ENCODE measurements at regions not wholly inside any gene's neighbourhood (a gene's known extent, or its start where the extent isn't known, plus 50 kb on each side); places are given as distances from the start of the nearest gene placed in this dataset.
"Not testable (repeated sequence)": the region's sequence is repeated elsewhere in the genome, so short reads cannot be mapped to it uniquely, and the experiment has no call there.

- no peaks in the 10 kb centered on the region for H3K9me3 Mint-ChIP-seq
- H3K4me3 Mint-ChIP-seq: no peak overlapping the region
- no peaks in the 10 kb centered on the region for H3K4me1 Mint-ChIP-seq
- no peaks in the 10 kb centered on the region for H3K36me3 Mint-ChIP-seq
- H3K27me3 Mint-ChIP-seq (ENCODE audit: low read depth in 3 of 3): peaks cover 0 to 5% (median 2%) of the 10 kb centered on the region in 3 donors
- H3K27ac Mint-ChIP-seq: no peak overlapping the region
- no peak for DNase-seq
Observed at GRCh38 chr20:23299673-23300050, 50.9 kb upstream of the NXT1 start.

GRCh38 chr20:23298926-23299672 is 51.5 kb upstream of the NXT1 start:
- no peaks in the 10 kb centered on the region for H3K9me3 Mint-ChIP-seq
- peaks cover 0 to 3% (median 2%) of the 10 kb centered on the region in 3 donors for H3K27me3 Mint-ChIP-seq (ENCODE audit: low read depth in 3 of 3)
- no peak overlapping the region for H3K4me3 Mint-ChIP-seq

DNA sequence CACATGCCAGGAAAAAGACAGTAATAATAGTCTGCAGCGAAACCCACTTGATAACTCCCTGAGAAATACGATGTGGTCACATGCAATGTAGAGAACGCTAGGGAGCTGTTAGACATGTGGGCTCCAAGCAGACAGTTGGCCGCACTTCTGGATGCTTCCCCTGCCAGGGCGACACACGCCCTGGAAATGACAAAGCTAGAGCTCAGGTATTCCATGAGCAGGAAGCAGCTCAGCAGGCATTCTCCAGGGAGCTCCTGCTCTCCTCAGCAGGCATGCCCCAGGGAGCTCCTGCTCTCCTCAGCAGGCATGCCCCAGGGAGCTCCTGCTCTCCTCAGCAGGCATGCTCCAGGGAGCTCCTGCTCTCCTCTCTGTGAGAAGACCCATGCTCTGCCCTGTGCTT is 52.4 kb upstream of the NXT1 start:
- Mint-ChIP-seq H3K27ac (no peak overlapping the region), H3K27me3 (ENCODE audit: low read depth in 3 of 3) (peaks cover 0 to 3% (median 2%) of the 10 kb centered on the region in 3 donors), H3K4me1 (no peaks in the 10 kb centered on the region), H3K36me3 (no peaks in the 10 kb centered on the region), H3K4me3 (no peak overlapping the region), H3K9me3 (no peaks in the 10 kb centered on the region)
- no peak for DNase-seq

More at GRCh38 chr20:23298926-23299672, 51.5 kb upstream of the NXT1 start:
- H3K27ac Mint-ChIP-seq: no peak overlapping the region
- DNase-seq: no peak
- H3K36me3 Mint-ChIP-seq: no peaks in the 10 kb centered on the region
- H3K4me1 Mint-ChIP-seq: no peaks in the 10 kb centered on the region

- Mint-ChIP-seq H3K4me1 (no peaks in the 10 kb centered on the region), H3K9me3 (no peaks in the 10 kb centered on the region), H3K36me3 (no peaks in the 10 kb centered on the region), H3K4me3 (no peak overlapping the region), H3K27ac (no peak overlapping the region), H3K27me3 (ENCODE audit: low read depth in 3 of 3) (peaks cover 0 to 2% (median 2%) of the 10 kb centered on the region in 3 donors)
- no peak for DNase-seq
Observed at GRCh38 chr20:23296841-23297701, 53.5 kb upstream of the NXT1 start.

GRCh38 chr20:23295934-23296333 is 54.7 kb upstream of the NXT1 start:
- H3K4me3 Mint-ChIP-seq: no peak overlapping the region
- H3K9me3 Mint-ChIP-seq: no peaks in the 10 kb centered on the region
- H3K4me1 Mint-ChIP-seq: no peaks in the 10 kb centered on the region
- DNase-seq: no peak
- peaks cover 0 to 5% (median 2%) of the 10 kb centered on the region in 3 donors for H3K27me3 Mint-ChIP-seq (ENCODE audit: low read depth in 3 of 3)
- no peak overlapping the region for H3K27ac Mint-ChIP-seq
- H3K36me3 Mint-ChIP-seq: no peaks in the 10 kb centered on the region

DNA sequence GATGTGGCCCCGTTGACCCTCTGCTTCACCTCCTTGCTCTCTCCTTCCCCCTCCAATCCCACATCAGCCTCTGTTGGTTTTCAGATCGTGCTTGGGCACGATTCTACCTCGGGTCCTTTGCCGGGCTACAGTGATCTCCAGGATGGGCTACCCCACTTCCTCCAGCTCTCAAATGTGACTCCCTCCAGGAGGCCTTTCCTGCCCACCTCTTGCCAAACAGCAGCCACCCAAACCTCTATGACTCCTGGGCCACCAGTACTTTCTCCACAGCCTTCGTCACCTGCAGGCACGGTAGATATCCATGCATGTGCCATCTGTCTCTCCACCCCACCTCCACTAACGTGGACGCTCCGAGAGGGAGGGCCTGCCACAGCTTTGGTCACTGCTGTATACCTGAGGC is 55.9 kb upstream of the NXT1 start:
- Mint-ChIP-seq H3K4me1 (no peaks in the 10 kb centered on the region), H3K27ac (no peak overlapping the region), H3K36me3 (no peaks in the 10 kb centered on the region), H3K9me3 (no peaks in the 10 kb centered on the region), H3K27me3 (ENCODE audit: low read depth in 3 of 3) (peaks cover 0 to 9% (median 2%) of the 10 kb centered on the region in 3 donors), H3K4me3 (no peak overlapping the region)
- DNase-seq: no peak

- DNase-seq: no peak
- Mint-ChIP-seq H3K27me3 (ENCODE audit: low read depth in 3 of 3) (peaks cover 2 to 12% (median 2%) of the 10 kb centered on the region in 3 donors), H3K36me3 (no peaks in the 10 kb centered on the region), H3K4me3 (no peak overlapping the region), H3K27ac (no peak overlapping the region), H3K9me3 (no peaks in the 10 kb centered on the region), H3K4me1 (no peaks in the 10 kb centered on the region)
Observed at GRCh38 chr20:23294166-23294565, 56.4 kb upstream of the NXT1 start.

DNA sequence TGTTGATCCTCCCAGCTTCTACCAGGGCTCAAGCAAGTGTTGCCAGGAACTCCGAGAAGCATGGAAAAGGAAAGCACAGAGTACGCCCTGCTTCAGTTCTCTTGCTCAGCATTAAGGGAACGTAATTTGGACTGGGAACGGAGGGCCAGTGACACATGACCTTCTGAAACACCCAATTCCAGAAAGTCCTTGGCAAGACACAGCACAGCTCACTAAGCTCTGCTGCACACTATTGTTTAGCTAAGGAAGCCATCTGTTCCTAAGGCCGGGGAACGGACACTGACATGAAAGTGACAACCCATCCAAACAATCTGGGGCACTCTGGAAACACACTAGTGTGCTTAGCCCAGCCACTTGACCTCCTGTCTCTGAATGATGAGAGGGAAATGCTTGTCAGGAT is 56.9 kb upstream of the NXT1 start:
- no peak for DNase-seq
- Mint-ChIP-seq H3K36me3 (no peaks in the 10 kb centered on the region), H3K27ac (no peak overlapping the region), H3K9me3 (no peaks in the 10 kb centered on the region), H3K27me3 (ENCODE audit: low read depth in 3 of 3) (peaks cover 2 to 16% (median 2%) of the 10 kb centered on the region in 3 donors), H3K4me1 (no peaks in the 10 kb centered on the region), H3K4me3 (no peak overlapping the region)

DNA sequence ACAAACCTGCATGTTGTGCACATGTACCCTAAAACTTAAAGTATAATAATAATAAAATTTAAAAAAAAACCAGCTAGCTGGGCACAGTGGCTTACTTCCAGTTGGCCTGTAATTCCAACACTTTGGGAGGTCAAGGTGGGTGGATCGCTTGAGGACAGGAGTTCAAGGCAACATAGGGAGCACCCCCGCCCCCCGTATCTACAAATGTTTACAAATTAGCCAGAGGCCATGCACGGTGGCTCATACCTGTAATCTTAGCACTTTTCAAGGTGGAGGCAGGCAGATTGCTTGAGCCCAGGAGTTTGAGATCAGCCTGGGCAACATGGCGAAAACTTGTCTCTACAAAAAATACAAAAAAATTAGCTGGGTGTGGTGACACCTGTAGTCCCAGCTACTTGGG is 58.3 kb upstream of the NXT1 start:
- not testable (repeated sequence) for H3K4me1 Mint-ChIP-seq, H3K27ac Mint-ChIP-seq, H3K9me3 Mint-ChIP-seq, DNase-seq, H3K4me3 Mint-ChIP-seq, H3K36me3 Mint-ChIP-seq
- H3K27me3 Mint-ChIP-seq (ENCODE audit: low read depth in 3 of 3): peaks cover 0 to 17% (median 2%) of the 10 kb centered on the region in 3 donors

DNA sequence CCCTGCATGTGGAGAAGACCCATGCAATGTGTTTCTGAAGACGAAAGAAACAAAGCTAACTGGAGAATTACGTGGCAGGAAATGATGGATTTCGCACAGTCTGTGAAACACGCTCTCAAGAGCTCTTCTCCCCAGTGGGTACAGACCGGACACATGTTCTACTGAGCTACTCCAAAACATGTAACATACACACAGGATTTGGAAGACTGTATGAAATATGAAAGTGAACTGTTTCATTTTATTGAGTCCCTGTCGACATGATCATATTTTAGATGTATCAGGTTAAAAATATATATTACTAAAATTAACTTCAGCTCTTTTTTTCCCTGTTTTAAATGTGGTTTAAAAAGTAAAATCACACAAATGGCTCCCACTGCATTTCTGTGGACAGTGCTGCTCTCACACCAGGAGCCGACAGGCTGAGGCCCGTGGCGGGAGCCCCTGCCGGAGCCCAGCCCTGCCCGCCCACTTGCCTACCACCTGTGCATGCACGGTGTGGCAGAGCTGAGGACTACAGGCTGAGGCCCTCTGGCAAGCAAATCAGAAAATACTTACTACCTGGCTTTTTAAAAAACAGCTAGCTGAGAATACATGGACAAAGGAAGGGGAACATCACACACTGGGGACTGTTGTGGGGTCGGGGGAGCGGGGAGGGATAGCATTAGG is 58.9 kb upstream of the NXT1 start:
- H3K27ac Mint-ChIP-seq: no peak overlapping the region

DNA sequence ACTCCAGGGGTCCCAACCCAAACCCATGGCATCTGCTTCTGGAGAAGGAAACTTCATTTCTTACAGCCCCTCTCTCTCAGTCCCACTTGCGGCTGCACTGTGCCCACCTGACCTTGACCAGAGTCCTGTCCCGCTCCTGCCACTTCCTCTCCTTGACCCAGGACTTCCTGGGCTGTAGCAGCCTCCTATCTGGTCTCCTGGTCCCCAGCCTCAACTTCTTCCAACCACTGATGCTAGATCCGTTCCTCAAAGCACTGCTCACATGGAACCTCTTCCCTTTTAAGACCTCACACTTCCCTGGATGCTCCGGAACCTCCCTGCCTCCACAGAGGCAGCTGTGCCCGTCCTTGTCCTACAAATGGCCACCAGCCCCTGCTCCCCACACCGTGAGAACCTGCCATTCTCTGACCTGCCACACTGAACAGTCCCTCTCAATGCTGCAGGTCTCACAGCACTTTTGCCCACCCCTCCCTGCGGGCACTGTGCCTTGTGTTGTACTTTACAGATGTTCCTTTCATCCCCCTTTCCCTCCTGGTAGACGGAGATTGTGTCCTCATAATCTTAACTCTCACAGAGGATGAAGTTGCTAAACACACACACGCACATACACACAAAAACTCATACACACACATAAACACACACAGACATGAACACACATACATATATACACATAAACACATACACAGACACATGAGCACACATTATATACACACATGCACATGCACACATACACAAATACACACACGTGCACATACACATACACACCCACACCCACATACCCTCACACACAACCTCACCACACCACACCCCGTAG is 59.6 kb upstream of the NXT1 start:
- H3K4me3 Mint-ChIP-seq: no peak overlapping the region
- H3K9me3 Mint-ChIP-seq: no peaks in the 10 kb centered on the region
- peaks cover 2 to 18% (median 2%) of the 10 kb centered on the region in 3 donors for H3K27me3 Mint-ChIP-seq (ENCODE audit: low read depth in 3 of 3)
- no peak for DNase-seq
- H3K36me3 Mint-ChIP-seq: no peaks in the 10 kb centered on the region
- H3K27ac Mint-ChIP-seq: no peak overlapping the region
- H3K4me1 Mint-ChIP-seq: no peaks in the 10 kb centered on the region

More for the DNA sequence above, 58.9 kb upstream of the NXT1 start:
- no peaks in the 10 kb centered on the region for H3K36me3 Mint-ChIP-seq
- no peak overlapping the region for H3K4me3 Mint-ChIP-seq
- H3K9me3 Mint-ChIP-seq: no peaks in the 10 kb centered on the region
- no peak for DNase-seq
- H3K27me3 Mint-ChIP-seq (ENCODE audit: low read depth in 3 of 3): peaks cover 2 to 18% (median 2%) of the 10 kb centered on the region in 3 donors
- H3K4me1 Mint-ChIP-seq: no peaks in the 10 kb centered on the region

GRCh38 chr20:23289724-23290395 is 60.7 kb upstream of the NXT1 start:
- no peaks in the 10 kb centered on the region for H3K36me3 Mint-ChIP-seq

GRCh38 chr20:23289249-23289648 is 61.3 kb upstream of the NXT1 start:
- Mint-ChIP-seq H3K4me1 (no peaks in the 10 kb centered on the region), H3K9me3 (no peaks in the 10 kb centered on the region), H3K27me3 (ENCODE audit: low read depth in 3 of 3) (peaks cover 2 to 18% (median 5%) of the 10 kb centered on the region in 3 donors), H3K4me3 (no peak overlapping the region), H3K36me3 (no peaks in the 10 kb centered on the region), H3K27ac (no peak overlapping the region)
- no peak for DNase-seq

More at GRCh38 chr20:23289724-23290395, 60.7 kb upstream of the NXT1 start:
- no peak overlapping the region for H3K27ac Mint-ChIP-seq
- H3K9me3 Mint-ChIP-seq: no peaks in the 10 kb centered on the region
- no peak overlapping the region for H3K4me3 Mint-ChIP-seq
- H3K4me1 Mint-ChIP-seq: no peaks in the 10 kb centered on the region
- peaks cover 2 to 18% (median 2%) of the 10 kb centered on the region in 3 donors for H3K27me3 Mint-ChIP-seq (ENCODE audit: low read depth in 3 of 3)
- no peak for DNase-seq
